ENCODE measurements at regions not wholly inside any gene's neighbourhood (a gene's known extent, or its start where the extent isn't known, plus 50 kb on each side); places are given as distances from the start of the nearest gene placed in this dataset.

- Histone ChIP-seq H3K4me3 (no peak overlapping the region), H3K27me3 (replicated peaks in 1 of 2; ENCODE audit: control insufficient read depth in 2 of 2, insufficient read depth in 2 of 2, low read length in 1 of 2) (no peaks in the 10 kb centered on the region), H3K36me3 (ENCODE audit: control insufficient read depth in 2 of 2, insufficient read depth in 2 of 2, low read length in 1 of 2) (no peaks in the 10 kb centered on the region), H3K9me3 (replicated peaks; ENCODE audit: control insufficient read depth, insufficient read depth, low read length) (no peaks in the 10 kb centered on the region; the same call in 2 of the 3 replicates), H4K20me1 (ENCODE audit: control insufficient read depth, insufficient read depth) (no peaks in the 10 kb centered on the region), H3K4me1 (ENCODE audit: control insufficient read depth, insufficient read depth, low read length) (no peaks in the 10 kb centered on the region), H3K79me2 (ENCODE audit: control insufficient read depth, insufficient read depth, low read length) (no peaks in the 10 kb centered on the region), H3K9ac (ENCODE audit: control insufficient read depth, insufficient read depth, low read length) (no peak overlapping the region), H3K27ac (ENCODE audit: control insufficient read depth, insufficient read depth) (no peak overlapping the region), H3K4me2 (ENCODE audit: control insufficient read depth, insufficient read depth) (no peak overlapping the region), H2AFZ (ENCODE audit: control insufficient read depth, low read depth, low read length) (no peak overlapping the region)
- ChIA-PET POLR2A (no interaction called here), CTCF (interaction anchor here (0.6 to 1.8 kb wide), 4 partner anchors 13 to 725 kb away, joined by 3 to 7 read pairs (median 3); no protein-coding TSS in a partner anchor), RAD21 (ENCODE audit: unreplicated experiment) (interaction anchor here (0.7 to 1.4 kb wide), 2 partner anchors 725 kb away, joined by 5 to 6 read pairs; no protein-coding TSS in a partner anchor), SMC1A (ENCODE audit: uncharacterized antibody, unreplicated experiment) (interaction anchor here (0.8 to 1.4 kb wide), 3 partner anchors 19 to 725 kb away, joined by 3 read pairs; no protein-coding TSS in a partner anchor)
- WGBS (ENCODE audit: insufficient coverage, insufficient replicate concordance, low lambda C conversion rate, missing lambda C conversion rate), result 25% methylated on average over 9 of the region's 9 CpGs
- intact Hi-C loops (cut with micrococcal nuclease; ENCODE audit: unreplicated experiment) (loop anchor here (2.0 to 5.0 kb wide), 2 partner anchors 601 to 725 kb away; no protein-coding TSS in a partner anchor), in situ Hi-C loops (cut with MboI) (loop anchor here (10.0 kb wide), 1 partner anchor 743 kb away; no protein-coding TSS in a partner anchor)
- no peak for TF ChIP-seq MLLT1 (IDR thresholded peaks at IDR 0.05)
- TF ChIP-seq ZZZ3 (IDR thresholded peaks at IDR 0.05; ENCODE audit: control insufficient read depth, insufficient read length, low read depth), result no peak
- no peak for TF ChIP-seq CBX5 (IDR thresholded peaks at IDR 0.05; ENCODE audit: low read depth)
- no peak for TF ChIP-seq CHD1 (IDR thresholded peaks at IDR 0.05; ENCODE audit: low read depth, low read length)
- no peak for TF ChIP-seq IRF4 (IDR thresholded peaks at IDR 0.05; ENCODE audit: low read depth, low read length)
- no peak for TF ChIP-seq STAT1 (conservative IDR thresholded peaks at IDR 0.05)
- no peak for TF ChIP-seq SPI1 (IDR thresholded peaks at IDR 0.05; ENCODE audit: borderline replicate concordance, insufficient read depth, low read depth, low read length)
- no peak for TF ChIP-seq TCF12 (IDR thresholded peaks at IDR 0.05; ENCODE audit: low read depth, low read length)
- TF ChIP-seq ZNF384 (IDR thresholded peaks at IDR 0.05; ENCODE audit: borderline replicate concordance, low read depth, low read length), result no peak
- no peak for TF ChIP-seq HSF1 (IDR thresholded peaks at IDR 0.05; ENCODE audit: low read depth, low read length)
- TF ChIP-seq KAT2A (conservative IDR thresholded peaks at IDR 0.05; ENCODE audit: control insufficient read depth, low read depth, low read length), result no peak
- TF ChIP-seq PAX8 (IDR thresholded peaks at IDR 0.05), result no peak
- no peak for TF ChIP-seq SIX5 (IDR thresholded peaks at IDR 0.05; ENCODE audit: low read depth, low read length, severe bottlenecking)
- TF ChIP-seq CBFB (IDR thresholded peaks at IDR 0.05; ENCODE audit: low read depth), result no peak
- no peak for TF ChIP-seq ZNF274 (IDR thresholded peaks at IDR 0.05; ENCODE audit: insufficient read depth, insufficient read length)
- TF ChIP-seq MYB (IDR thresholded peaks at IDR 0.05; ENCODE audit: borderline replicate concordance, low read depth, low read length), result no peak
- no peak for FAIRE-seq
- peak; percentile 49 for ATAC-seq
- no peak for DNase-seq (ENCODE audit: low read depth, low spot score)
- BruUV-seq (replicated peaks), result no TSS peak
Measured at GRCh38 chr3:153767601-153768560, 353.3 kb upstream of the ARHGEF26 start.

Measured in GM12878 (cell line).